GM23338 (cell line): ENCODE measurements at regions not wholly inside any gene's neighbourhood (a gene's known extent, or its start where the extent isn't known, plus 50 kb on each side); places are given as distances from the start of the nearest gene placed in this dataset.
A peak's percentile ranks its signal among the peaks of the same experiment; 100 is the strongest.

Experiments used
- ATAC-seq: fragments of 200-7000 bp; cut with Tn5 transposase; 3 replicates; pipeline ENCODE4 v1.9.1; 2020
- DNase-seq: peaks from one replicate; pipeline ENCODE4 v3.0.0-alpha.2; 2015; ENCODE audit warnings: low spot score
- H2AFZ ChIP-seq: fragments of 200-600 bp; sonication (generic); 2 replicates; pipeline ENCODE4 v1.8.0; 2016; ENCODE audit warnings: antibody characterized with exemption, mild to moderate bottlenecking, moderate library complexity
- H3F3A ChIP-seq: fragments of 200-600 bp; sonication (generic); replicated peaks from 2 replicates; pipeline ENCODE4 v1.8.0; 2017; ENCODE audit warnings: antibody characterized with exemption, mixed run types, low read depth
- H3K27ac ChIP-seq: fragments of 200-600 bp; sonication (generic); 2 replicates; pipeline ENCODE4 v1.6.1; 2016; ENCODE audit warnings: low read depth
- H3K27me3 ChIP-seq: fragments of 200-600 bp; sonication (generic); 2 replicates; pipeline ENCODE4 v1.8.0; 2016; ENCODE audit warnings: mild to moderate bottlenecking, mixed run types, moderate library complexity; ENCODE audit not compliant: insufficient read depth
- H3K36me3 ChIP-seq: fragments of 200-600 bp; sonication (generic); 2 replicates; pipeline ENCODE4 v1.8.0; 2016; ENCODE audit warnings: mild to moderate bottlenecking; ENCODE audit not compliant: insufficient read depth
- H3K4me1 ChIP-seq: fragments of 200-600 bp; sonication (generic); 2 replicates; pipeline ENCODE4 v1.8.0; 2016; ENCODE audit warnings: mild to moderate bottlenecking, moderate library complexity; ENCODE audit not compliant: insufficient read depth
- H3K4me2 ChIP-seq: fragments of 200-600 bp; sonication (generic); 2 replicates; pipeline ENCODE4 v1.7.1; 2017; ENCODE audit warnings: mixed run types
- H3K4me3 ChIP-seq: fragments of 200-600 bp; sonication (generic); 2 replicates; pipeline ENCODE4 v1.6.1; 2016; ENCODE audit warnings: mixed run types
- H3K79me2 ChIP-seq: fragments of 200-600 bp; sonication (generic); replicated peaks from 2 replicates; pipeline ENCODE4 v1.8.0; 2017; ENCODE audit warnings: mild to moderate bottlenecking; ENCODE audit not compliant: insufficient read depth
- H3K9me2 ChIP-seq: fragments of 200-600 bp; sonication (generic); 2 replicates; pipeline ENCODE4 v1.8.0; 2017; ENCODE audit not compliant: insufficient read depth
- H4K20me1 ChIP-seq: fragments of 200-600 bp; sonication (generic); replicated peaks from 2 replicates; pipeline ENCODE4 v1.8.0; 2017; ENCODE audit warnings: mild to moderate bottlenecking; ENCODE audit not compliant: insufficient read depth
- H3K27ac Mint-ChIP-seq: 2 replicates; pipeline ENCODE4 v1.8.0; 2020; ENCODE audit warnings: inconsistent platforms, mild to moderate bottlenecking, moderate library complexity, mixed read lengths
- H3K27me3 Mint-ChIP-seq: 3 replicates; pipeline ENCODE4 v1.8.0; 2022; ENCODE audit warnings: low read depth, mild to moderate bottlenecking, moderate library complexity, mixed read lengths, inconsistent platforms; ENCODE audit not compliant: insufficient read depth, poor library complexity
- H3K36me3 Mint-ChIP-seq: 3 replicates; pipeline ENCODE4 v1.8.0; 2021; ENCODE audit warnings: low read depth, mild to moderate bottlenecking, inconsistent platforms, moderate library complexity, mixed read lengths
- H3K4me1 Mint-ChIP-seq: 3 replicates; pipeline ENCODE4 v1.8.0; 2020; ENCODE audit warnings: mild to moderate bottlenecking, inconsistent platforms, mixed read lengths
- H3K4me3 Mint-ChIP-seq: 3 replicates; pipeline ENCODE4 v1.8.0; 2021; ENCODE audit warnings: moderate library complexity, mild to moderate bottlenecking, inconsistent platforms, mixed read lengths
- H3K9me3 Mint-ChIP-seq: 3 replicates; pipeline ENCODE4 v1.8.0; 2020; ENCODE audit warnings: moderate library complexity, mild to moderate bottlenecking, inconsistent platforms, mixed read lengths
- CREB1 ChIP-seq: fragments of 250-450 bp; sonication (Bioruptor Pico); IDR thresholded peaks from 2 replicates; pipeline ENCODE4 v1.5.0; 2020; ENCODE audit warnings: low read depth, mild to moderate bottlenecking, moderate library complexity
- EZH2 ChIP-seq: fragments of 200-600 bp; sonication (generic); IDR thresholded peaks from one replicate; pipeline ENCODE4 v1.8.0; 2017; ENCODE audit warnings: antibody characterized with exemption, mild to moderate bottlenecking, low read depth; ENCODE audit not compliant: unreplicated experiment
- EZH2phosphoT487 ChIP-seq: fragments of 200-600 bp; sonication (generic); IDR thresholded peaks from one replicate; pipeline ENCODE4 v1.8.1; 2018; ENCODE audit warnings: antibody characterized with exemption; ENCODE audit not compliant: unreplicated experiment
- NANOG ChIP-seq: IDR thresholded peaks from 2 replicates; pipeline ENCODE4 v1.6.1; 2016; ENCODE audit warnings: antibody characterized with exemption, borderline replicate concordance
- STAT1 ChIP-seq: IDR thresholded peaks from one replicate; pipeline ENCODE4 v1.6.1; 2016; ENCODE audit warnings: antibody characterized with exemption; ENCODE audit not compliant: unreplicated experiment
- ZNF331 ChIP-seq: fragments of 250-450 bp; sonication (Bioruptor Pico); IDR thresholded peaks from 2 replicates; pipeline ENCODE4 v1.5.0; 2020; ENCODE audit warnings: low read depth, mild to moderate bottlenecking, moderate library complexity
- TF ChIP-seq, protein P1 (sequence below): IDR thresholded peaks from one replicate; pipeline ENCODE4 v1.6.1; 2018; ENCODE audit warnings: antibody characterized with exemption; ENCODE audit not compliant: unreplicated experiment
- TF ChIP-seq, protein P2 (sequence below): IDR thresholded peaks from 2 replicates; pipeline ENCODE4 v1.6.1; 2016; ENCODE audit warnings: antibody characterized with exemption
- TF ChIP-seq, protein P3 (sequence below): fragments of 250-450 bp; sonication (Bioruptor Pico); IDR thresholded peaks from 2 replicates; pipeline ENCODE4 v1.5.0; 2020; ENCODE audit warnings: mild to moderate bottlenecking, moderate library complexity
- TF ChIP-seq, protein P4 (sequence below), 2 experiments: fragments of 200-600 bp in 1 of 2; sonication (generic) in 1 of 2; conservative IDR thresholded peaks; 2 replicates each; pipeline versions ENCODE4 v1.5.1 to v1.6.1; 2016 to 2017; ENCODE audit warnings: antibody characterized with exemption in 2 of 2, low read depth in 2 of 2, mild to moderate bottlenecking in 2 of 2, moderate library complexity in 1 of 2

DNA sequence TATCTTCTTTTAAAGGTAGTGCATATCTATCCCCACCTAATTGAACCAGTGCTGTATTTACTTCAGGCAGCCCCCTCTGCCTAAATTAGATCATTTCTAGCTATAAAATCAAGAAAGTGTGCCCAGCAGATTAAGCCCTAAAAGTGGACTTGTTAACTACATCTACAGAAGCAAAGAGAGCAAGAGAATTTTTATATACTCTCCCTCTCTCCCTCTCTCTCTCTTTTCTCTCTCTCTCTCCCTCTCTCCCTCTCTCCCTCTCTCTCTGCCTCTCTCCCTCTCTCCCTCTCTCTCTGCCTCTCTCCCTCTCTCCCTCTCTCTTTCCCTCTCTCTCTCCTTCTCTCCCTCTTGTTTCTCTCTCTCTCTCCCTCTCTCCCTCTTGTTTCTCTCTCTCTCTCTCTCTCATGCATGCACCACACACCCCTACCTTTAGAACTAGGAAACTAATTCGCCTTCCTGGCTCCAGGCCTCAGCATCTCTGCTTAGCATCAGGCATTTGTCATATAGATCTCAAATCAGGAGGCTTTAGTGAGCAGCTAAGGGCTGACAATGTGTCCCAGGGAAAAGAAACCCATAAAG, 71.4 kb downstream of the FOXA2 start (continued):
- TF ChIP-seq, protein P1, sequence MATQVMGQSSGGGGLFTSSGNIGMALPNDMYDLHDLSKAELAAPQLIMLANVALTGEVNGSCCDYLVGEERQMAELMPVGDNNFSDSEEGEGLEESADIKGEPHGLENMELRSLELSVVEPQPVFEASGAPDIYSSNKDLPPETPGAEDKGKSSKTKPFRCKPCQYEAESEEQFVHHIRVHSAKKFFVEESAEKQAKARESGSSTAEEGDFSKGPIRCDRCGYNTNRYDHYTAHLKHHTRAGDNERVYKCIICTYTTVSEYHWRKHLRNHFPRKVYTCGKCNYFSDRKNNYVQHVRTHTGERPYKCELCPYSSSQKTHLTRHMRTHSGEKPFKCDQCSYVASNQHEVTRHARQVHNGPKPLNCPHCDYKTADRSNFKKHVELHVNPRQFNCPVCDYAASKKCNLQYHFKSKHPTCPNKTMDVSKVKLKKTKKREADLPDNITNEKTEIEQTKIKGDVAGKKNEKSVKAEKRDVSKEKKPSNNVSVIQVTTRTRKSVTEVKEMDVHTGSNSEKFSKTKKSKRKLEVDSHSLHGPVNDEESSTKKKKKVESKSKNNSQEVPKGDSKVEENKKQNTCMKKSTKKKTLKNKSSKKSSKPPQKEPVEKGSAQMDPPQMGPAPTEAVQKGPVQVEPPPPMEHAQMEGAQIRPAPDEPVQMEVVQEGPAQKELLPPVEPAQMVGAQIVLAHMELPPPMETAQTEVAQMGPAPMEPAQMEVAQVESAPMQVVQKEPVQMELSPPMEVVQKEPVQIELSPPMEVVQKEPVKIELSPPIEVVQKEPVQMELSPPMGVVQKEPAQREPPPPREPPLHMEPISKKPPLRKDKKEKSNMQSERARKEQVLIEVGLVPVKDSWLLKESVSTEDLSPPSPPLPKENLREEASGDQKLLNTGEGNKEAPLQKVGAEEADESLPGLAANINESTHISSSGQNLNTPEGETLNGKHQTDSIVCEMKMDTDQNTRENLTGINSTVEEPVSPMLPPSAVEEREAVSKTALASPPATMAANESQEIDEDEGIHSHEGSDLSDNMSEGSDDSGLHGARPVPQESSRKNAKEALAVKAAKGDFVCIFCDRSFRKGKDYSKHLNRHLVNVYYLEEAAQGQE = no peak
- TF ChIP-seq NANOG (no peak), EZH2 (no peak)

DNA sequence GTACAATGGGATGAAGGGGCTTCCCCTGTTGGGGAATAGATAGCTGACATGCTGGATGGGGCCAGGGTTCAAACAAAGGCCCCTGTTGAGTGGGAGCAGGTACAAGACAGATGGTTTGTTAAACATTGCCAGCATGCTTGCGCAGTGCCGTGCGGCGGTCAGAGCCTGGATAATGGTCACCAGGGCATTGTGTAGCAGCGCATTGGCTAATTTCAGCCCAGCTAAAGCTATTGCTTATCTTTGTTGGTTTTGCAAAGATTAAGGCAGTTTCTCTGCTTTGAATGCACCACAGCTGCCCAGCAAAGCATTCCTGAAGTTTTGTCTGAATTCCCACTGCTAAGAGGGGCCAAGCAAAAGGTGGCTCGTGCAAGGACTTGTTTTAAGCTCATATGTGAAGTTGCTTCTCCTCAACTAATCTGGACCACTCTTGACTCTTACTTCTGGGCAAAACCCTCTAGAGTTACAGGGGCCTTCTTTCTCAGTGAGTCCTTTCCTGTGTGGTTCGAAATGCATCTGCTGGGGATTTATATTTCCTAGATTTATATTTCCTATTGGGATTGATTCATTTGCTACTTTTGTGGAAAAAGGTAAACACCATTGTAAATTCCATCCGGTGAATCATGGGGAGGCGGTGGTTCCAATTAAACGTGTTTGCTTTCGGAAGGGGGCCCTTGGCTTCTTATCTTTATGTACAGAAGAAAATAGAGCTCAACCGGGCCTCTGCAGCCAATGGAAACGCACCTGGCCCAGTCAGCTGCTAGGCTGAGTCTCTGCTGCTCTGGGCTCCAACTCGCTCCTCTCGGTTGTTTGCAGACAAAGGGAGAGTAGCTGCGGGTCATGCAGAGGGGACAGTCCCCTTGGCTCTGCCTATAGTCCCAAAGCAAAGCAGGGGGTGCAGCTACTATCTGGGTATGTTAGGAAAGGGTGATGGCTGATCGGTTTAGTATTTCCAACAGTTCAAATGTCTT, 72.1 kb downstream of the FOXA2 start:
- Histone ChIP-seq H3K36me3 (no peaks in the 10 kb centered on the region), H3K4me3 (no peak overlapping the region), H3K4me1 (peaks cover 8% of the 10 kb centered on the region; the same call in 1 of the 2 replicates), H3K79me2 (no peaks in the 10 kb centered on the region), H3F3A (no peaks in the 10 kb centered on the region), H4K20me1 (no peaks in the 10 kb centered on the region), H3K9me2 (peaks cover 6% of the 10 kb centered on the region; the same call in 1 of the 2 replicates), H3K4me2 (no peak overlapping the region), H2AFZ (peak overlapping the region; percentile 40), H3K27me3 (no peaks in the 10 kb centered on the region), H3K27ac (no peak overlapping the region)
- Mint-ChIP-seq H3K9me3 (no peaks in the 10 kb centered on the region), H3K27me3 (no peaks in the 10 kb centered on the region), H3K36me3 (no peaks in the 10 kb centered on the region), H3K4me1 (peaks cover 11% of the 10 kb centered on the region), H3K27ac (no peak overlapping the region), H3K4me3 (no peak overlapping the region)
- ATAC-seq (peak; percentile 95), DNase-seq (peak; percentile 47)
- TF ChIP-seq ZNF331 (CRISPR knock-in tag) = no peak
- no peak for TF ChIP-seq EZH2
- TF ChIP-seq EZH2phosphoT487 = no peak
- TF ChIP-seq, protein P2, sequence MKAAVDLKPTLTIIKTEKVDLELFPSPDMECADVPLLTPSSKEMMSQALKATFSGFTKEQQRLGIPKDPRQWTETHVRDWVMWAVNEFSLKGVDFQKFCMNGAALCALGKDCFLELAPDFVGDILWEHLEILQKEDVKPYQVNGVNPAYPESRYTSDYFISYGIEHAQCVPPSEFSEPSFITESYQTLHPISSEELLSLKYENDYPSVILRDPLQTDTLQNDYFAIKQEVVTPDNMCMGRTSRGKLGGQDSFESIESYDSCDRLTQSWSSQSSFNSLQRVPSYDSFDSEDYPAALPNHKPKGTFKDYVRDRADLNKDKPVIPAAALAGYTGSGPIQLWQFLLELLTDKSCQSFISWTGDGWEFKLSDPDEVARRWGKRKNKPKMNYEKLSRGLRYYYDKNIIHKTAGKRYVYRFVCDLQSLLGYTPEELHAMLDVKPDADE = no peak
- TF ChIP-seq, protein P3, sequence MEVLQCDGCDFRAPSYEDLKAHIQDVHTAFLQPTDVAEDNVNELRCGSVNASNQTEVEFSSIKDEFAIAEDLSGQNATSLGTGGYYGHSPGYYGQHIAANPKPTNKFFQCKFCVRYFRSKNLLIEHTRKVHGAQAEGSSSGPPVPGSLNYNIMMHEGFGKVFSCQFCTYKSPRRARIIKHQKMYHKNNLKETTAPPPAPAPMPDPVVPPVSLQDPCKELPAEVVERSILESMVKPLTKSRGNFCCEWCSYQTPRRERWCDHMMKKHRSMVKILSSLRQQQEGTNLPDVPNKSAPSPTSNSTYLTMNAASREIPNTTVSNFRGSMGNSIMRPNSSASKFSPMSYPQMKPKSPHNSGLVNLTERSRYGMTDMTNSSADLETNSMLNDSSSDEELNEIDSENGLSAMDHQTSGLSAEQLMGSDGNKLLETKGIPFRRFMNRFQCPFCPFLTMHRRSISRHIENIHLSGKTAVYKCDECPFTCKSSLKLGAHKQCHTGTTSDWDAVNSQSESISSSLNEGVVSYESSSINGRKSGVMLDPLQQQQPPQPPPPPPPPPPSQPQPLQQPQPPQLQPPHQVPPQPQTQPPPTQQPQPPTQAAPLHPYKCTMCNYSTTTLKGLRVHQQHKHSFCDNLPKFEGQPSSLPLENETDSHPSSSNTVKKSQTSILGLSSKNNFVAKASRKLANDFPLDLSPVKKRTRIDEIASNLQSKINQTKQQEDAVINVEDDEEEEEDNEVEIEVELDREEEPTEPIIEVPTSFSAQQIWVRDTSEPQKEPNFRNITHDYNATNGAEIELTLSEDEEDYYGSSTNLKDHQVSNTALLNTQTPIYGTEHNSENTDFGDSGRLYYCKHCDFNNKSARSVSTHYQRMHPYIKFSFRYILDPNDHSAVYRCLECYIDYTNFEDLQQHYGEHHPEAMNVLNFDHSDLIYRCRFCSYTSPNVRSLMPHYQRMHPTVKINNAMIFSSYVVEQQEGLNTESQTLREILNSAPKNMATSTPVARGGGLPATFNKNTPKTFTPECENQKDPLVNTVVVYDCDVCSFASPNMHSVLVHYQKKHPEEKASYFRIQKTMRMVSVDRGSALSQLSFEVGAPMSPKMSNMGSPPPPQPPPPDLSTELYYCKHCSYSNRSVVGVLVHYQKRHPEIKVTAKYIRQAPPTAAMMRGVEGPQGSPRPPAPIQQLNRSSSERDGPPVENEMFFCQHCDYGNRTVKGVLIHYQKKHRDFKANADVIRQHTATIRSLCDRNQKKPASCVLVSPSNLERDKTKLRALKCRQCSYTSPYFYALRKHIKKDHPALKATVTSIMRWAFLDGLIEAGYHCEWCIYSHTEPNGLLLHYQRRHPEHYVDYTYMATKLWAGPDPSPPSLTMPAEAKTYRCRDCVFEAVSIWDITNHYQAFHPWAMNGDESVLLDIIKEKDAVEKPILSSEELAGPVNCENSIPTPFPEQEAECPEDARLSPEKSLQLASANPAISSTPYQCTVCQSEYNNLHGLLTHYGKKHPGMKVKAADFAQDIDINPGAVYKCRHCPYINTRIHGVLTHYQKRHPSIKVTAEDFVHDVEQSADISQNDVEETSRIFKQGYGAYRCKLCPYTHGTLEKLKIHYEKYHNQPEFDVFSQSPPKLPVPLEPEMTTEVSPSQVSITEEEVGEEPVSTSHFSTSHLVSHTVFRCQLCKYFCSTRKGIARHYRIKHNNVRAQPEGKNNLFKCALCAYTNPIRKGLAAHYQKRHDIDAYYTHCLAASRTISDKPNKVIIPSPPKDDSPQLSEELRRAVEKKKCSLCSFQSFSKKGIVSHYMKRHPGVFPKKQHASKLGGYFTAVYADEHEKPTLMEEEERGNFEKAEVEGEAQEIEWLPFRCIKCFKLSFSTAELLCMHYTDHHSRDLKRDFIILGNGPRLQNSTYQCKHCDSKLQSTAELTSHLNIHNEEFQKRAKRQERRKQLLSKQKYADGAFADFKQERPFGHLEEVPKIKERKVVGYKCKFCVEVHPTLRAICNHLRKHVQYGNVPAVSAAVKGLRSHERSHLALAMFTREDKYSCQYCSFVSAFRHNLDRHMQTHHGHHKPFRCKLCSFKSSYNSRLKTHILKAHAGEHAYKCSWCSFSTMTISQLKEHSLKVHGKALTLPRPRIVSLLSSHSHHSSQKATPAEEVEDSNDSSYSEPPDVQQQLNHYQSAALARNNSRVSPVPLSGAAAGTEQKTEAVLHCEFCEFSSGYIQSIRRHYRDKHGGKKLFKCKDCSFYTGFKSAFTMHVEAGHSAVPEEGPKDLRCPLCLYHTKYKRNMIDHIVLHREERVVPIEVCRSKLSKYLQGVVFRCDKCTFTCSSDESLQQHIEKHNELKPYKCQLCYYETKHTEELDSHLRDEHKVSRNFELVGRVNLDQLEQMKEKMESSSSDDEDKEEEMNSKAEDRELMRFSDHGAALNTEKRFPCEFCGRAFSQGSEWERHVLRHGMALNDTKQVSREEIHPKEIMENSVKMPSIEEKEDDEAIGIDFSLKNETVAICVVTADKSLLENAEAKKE (CRISPR knock-in tag) = no peak
- TF ChIP-seq CREB1 = no peak
- TF ChIP-seq, protein P4, sequence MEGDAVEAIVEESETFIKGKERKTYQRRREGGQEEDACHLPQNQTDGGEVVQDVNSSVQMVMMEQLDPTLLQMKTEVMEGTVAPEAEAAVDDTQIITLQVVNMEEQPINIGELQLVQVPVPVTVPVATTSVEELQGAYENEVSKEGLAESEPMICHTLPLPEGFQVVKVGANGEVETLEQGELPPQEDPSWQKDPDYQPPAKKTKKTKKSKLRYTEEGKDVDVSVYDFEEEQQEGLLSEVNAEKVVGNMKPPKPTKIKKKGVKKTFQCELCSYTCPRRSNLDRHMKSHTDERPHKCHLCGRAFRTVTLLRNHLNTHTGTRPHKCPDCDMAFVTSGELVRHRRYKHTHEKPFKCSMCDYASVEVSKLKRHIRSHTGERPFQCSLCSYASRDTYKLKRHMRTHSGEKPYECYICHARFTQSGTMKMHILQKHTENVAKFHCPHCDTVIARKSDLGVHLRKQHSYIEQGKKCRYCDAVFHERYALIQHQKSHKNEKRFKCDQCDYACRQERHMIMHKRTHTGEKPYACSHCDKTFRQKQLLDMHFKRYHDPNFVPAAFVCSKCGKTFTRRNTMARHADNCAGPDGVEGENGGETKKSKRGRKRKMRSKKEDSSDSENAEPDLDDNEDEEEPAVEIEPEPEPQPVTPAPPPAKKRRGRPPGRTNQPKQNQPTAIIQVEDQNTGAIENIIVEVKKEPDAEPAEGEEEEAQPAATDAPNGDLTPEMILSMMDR (conservative IDR thresholded peaks at IDR 0.05; ENCODE audit: low read depth in 2 of 2) = no peak
- TF ChIP-seq STAT1 = no peak
- TF ChIP-seq NANOG = no peak
